ENCODE measurements at regions not wholly inside any gene's neighbourhood (a gene's known extent, or its start where the extent isn't known, plus 50 kb on each side); places are given as distances from the start of the nearest gene placed in this dataset.
"Not testable (repeated sequence)": the region's sequence is repeated elsewhere in the genome, so short reads cannot be mapped to it uniquely, and the experiment has no call there.

DNA sequence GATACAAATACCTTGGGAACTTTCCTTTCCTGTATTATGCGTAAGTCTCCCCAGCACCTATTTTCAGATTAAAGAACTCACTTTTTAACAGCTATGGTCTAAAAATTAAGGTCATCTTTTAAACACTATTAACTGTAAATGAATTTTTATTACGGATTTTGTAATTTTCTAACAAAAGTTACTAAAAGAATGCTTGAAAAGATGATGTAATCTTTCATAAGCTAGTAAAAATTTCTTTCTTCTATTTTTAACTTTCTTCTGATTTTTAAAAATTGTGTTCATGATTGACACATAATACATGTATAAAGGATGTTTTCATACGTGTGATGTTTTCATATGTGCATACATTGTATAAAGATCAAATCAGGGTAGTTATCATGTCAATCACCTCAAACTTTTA is 291.2 kb upstream of the MBL2 start:
- no peaks in the 10 kb centered on the region for H3K27me3 Mint-ChIP-seq (ENCODE audit: low read depth)
- H3K4me3 Mint-ChIP-seq, result no peak overlapping the region
- no peak overlapping the region for H3K27ac Mint-ChIP-seq
- peaks cover 14% of the 10 kb centered on the region for H3K9me3 Mint-ChIP-seq
- no peak for TF ChIP-seq CTCF (IDR thresholded peaks at IDR 0.05; ENCODE audit: unreplicated experiment in 3 of 3)
- H3K4me1 Mint-ChIP-seq, result peaks cover 15% of the 10 kb centered on the region
- H3K36me3 Mint-ChIP-seq (ENCODE audit: low read depth), result no peaks in the 10 kb centered on the region

DNA sequence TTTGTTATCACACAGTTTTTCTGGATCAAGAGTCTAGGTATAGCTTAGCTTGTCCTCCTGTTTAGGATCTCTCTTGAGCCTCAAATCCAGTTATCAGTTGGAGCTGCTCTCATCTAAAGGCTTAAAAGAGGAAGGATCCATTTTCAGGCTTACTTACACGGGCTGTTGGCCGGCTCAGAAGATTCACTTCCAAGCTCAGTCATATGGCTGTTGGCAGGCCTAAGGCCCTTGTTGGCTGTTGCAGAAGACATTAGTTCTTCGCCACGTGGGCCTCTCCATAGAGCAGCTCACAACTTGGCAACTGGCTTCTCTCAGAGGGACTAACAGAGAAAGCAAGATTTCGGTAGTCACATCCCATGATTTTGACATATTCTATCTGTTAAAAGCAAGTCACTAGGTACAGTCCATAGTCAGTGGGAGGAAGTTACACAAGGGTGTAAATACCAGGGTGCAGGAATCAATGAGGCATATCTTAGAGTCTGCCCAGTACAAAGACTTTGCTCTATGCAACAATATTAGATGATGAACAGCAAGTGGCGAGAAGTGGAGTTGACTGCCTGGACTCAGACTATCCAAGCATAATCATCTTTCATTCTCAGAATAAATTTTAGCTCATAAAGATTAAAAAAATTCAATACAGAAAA is 280.1 kb upstream of the MBL2 start:
- no peak for TF ChIP-seq CTCF (IDR thresholded peaks at IDR 0.05; ENCODE audit: unreplicated experiment in 3 of 3)
- Mint-ChIP-seq H3K27me3 (ENCODE audit: low read depth) (peaks cover 5% of the 10 kb centered on the region), H3K4me3 (no peak overlapping the region), H3K4me1 (no peaks in the 10 kb centered on the region), H3K36me3 (ENCODE audit: low read depth) (no peaks in the 10 kb centered on the region), H3K27ac (no peak overlapping the region), H3K9me3 (no peaks in the 10 kb centered on the region)

GRCh38 chr10:53045315-53045714 is 272.7 kb upstream of the MBL2 start:
- H3K27ac Mint-ChIP-seq, result no peak overlapping the region
- H3K4me1 Mint-ChIP-seq, result no peaks in the 10 kb centered on the region
- H3K4me3 Mint-ChIP-seq, result no peak overlapping the region
- no peaks in the 10 kb centered on the region for H3K36me3 Mint-ChIP-seq (ENCODE audit: low read depth)
- H3K9me3 Mint-ChIP-seq, result no peaks in the 10 kb centered on the region
- no peak for TF ChIP-seq CTCF (IDR thresholded peaks at IDR 0.05; ENCODE audit: unreplicated experiment in 3 of 3)
- H3K27me3 Mint-ChIP-seq (ENCODE audit: low read depth), result no peaks in the 10 kb centered on the region

DNA sequence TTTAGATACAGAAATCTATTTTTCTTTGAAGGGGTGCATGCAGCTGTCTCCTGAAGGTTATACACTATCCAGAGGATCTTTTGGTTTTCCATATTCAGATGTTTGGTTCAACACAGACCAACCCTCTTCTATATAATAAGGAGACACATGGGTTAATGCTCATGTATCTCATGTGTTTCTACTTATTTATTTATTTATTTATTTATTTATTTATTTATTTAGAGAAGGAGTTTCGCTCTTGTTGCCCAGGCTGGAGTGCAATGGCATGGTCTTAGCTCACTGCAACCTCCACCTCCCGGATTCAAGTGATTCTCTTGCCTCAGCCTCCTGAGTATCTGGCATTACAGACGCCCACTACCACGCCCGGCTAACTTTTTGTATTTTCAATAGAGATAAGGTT is 263.2 kb upstream of the MBL2 start:
- not testable (repeated sequence) for H3K27me3 Mint-ChIP-seq (ENCODE audit: low read depth); H3K9me3 Mint-ChIP-seq

DNA sequence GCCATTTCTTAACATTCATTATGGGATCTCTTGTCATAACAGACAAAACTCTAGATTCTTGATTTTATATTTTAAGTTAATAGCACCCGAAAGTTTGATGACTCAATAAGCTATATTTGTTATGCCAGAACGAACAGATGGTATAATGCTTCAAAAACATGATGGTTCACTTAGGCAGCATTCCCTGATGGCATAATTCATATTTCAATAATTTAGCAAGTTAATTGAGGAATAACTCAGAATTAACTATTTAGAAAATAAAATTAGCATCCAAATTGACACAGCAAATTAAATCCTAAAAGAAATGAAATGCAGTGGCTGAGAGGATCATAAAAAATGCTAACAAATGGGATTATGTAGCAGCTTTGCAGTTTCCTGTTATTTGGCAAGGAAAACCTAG is 260.8 kb upstream of the MBL2 start:
- H3K4me1 Mint-ChIP-seq, result peaks cover 13% of the 10 kb centered on the region
- no peaks in the 10 kb centered on the region for H3K9me3 Mint-ChIP-seq
- no peak for TF ChIP-seq CTCF (IDR thresholded peaks at IDR 0.05; ENCODE audit: unreplicated experiment in 3 of 3)
- peaks cover 3% of the 10 kb centered on the region for H3K27me3 Mint-ChIP-seq (ENCODE audit: low read depth)
- no peak overlapping the region for H3K27ac Mint-ChIP-seq
- H3K4me3 Mint-ChIP-seq, result no peak overlapping the region
- no peaks in the 10 kb centered on the region for H3K36me3 Mint-ChIP-seq (ENCODE audit: low read depth)

More for the DNA sequence above, 263.2 kb upstream of the MBL2 start:
- H3K36me3 Mint-ChIP-seq (ENCODE audit: low read depth); H3K27ac Mint-ChIP-seq; H3K4me3 Mint-ChIP-seq; H3K4me1 Mint-ChIP-seq: not testable (repeated sequence)

- peak overlapping the region; percentile 34 to 59 (median 46) for H3K4me3 Mint-ChIP-seq
- H3K9me3 Mint-ChIP-seq; H3K36me3 Mint-ChIP-seq (ENCODE audit: low read depth); H3K27me3 Mint-ChIP-seq (ENCODE audit: low read depth): not testable (repeated sequence)
- H3K4me1 Mint-ChIP-seq, result peaks cover 27% of the 10 kb centered on the region
- peak overlapping the region; percentile 97 to 98 (median 98) for H3K27ac Mint-ChIP-seq
Observed at GRCh38 chr10:53029872-53030849, 257.6 kb upstream of the MBL2 start.
